ENCODE measurements at regions not wholly inside any gene's neighbourhood (a gene's known extent, or its start where the extent isn't known, plus 50 kb on each side); places are given as distances from the start of the nearest gene placed in this dataset.

DNA sequence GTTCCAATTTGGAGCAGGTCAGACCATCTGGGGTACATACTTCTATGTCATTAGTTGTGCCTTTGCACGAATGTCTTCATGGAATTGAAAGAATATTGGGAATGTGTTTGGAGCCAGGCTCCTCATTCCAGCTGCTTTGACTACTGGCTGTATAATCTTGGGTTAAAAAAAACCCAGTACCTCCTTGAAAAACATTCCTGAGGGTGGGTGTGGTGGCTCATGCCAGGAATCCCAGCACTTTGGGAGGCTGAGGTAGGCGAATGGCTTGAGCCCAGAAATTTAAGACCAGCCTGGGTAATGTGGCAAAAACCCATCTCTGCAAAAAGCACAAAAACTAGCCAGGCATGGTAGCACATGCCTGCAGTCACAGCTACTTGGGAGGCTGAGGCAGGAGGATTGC is 125.6 kb downstream of the TTC8 start:
- Histone ChIP-seq H3K4me1 (ENCODE audit: insufficient read depth, low read length) (no peaks in the 10 kb centered on the region), H4K8ac (replicated peaks; ENCODE audit: insufficient read length, low read depth, low read length) (no peak overlapping the region), H4K91ac (ENCODE audit: insufficient read length, low read depth, low read length) (no peak overlapping the region), H4K20me1 (ENCODE audit: control insufficient read depth, insufficient read depth, insufficient read length) (no peaks in the 10 kb centered on the region), H3T11ph (ENCODE audit: low read length) (no peak overlapping the region), H4K5ac (ENCODE audit: insufficient read length, low read depth, low read length) (no peak overlapping the region), H2AFZ (ENCODE audit: low read length) (no peak overlapping the region), H2BK15ac (ENCODE audit: low read depth, low read length) (no peak overlapping the region), H3K18ac (ENCODE audit: insufficient read length, low read depth, low read length) (no peak overlapping the region), H3K56ac (ENCODE audit: insufficient read length, low read depth, low read length) (no peak overlapping the region), H3K4ac (ENCODE audit: low read depth, low read length) (no peak overlapping the region), H3K9me3 (ENCODE audit: control insufficient read depth, low read depth, low read length) (peaks cover 11% of the 10 kb centered on the region), H2BK120ac (ENCODE audit: low read depth, low read length, poor library complexity, severe bottlenecking) (no peak overlapping the region), H2BK20ac (ENCODE audit: low read depth, low read length, poor library complexity, severe bottlenecking) (no peak overlapping the region), H3K23me2 (ENCODE audit: insufficient read length, low read depth, low read length, poor library complexity, severe bottlenecking) (no peaks in the 10 kb centered on the region), H3K14ac (ENCODE audit: insufficient read depth, low read length) (no peak overlapping the region), H2BK12ac (ENCODE audit: insufficient read length, low read depth, low read length) (no peak overlapping the region), H3K9ac (ENCODE audit: extremely low read depth, insufficient read length, low read length) (no peak overlapping the region), H3K79me2 (ENCODE audit: insufficient read depth, low read length) (no peaks in the 10 kb centered on the region), H3K79me1 (ENCODE audit: insufficient read depth, low read depth, low read length, poor library complexity, severe bottlenecking) (no peaks in the 10 kb centered on the region), H3K4me2 (ENCODE audit: insufficient read depth, insufficient read length, low read length) (no peak overlapping the region), H3K27me3 (ENCODE audit: insufficient read depth, low read length) (no peaks in the 10 kb centered on the region; the same call in 1 of the 2 replicates), H2BK5ac (ENCODE audit: insufficient read length, low read length) (no peak overlapping the region), H3K23ac (ENCODE audit: insufficient read length, low read depth, low read length) (no peak overlapping the region), H3K27ac (ENCODE audit: insufficient read length, low read depth, low read length) (no peak overlapping the region), H2AK5ac (ENCODE audit: insufficient read length, low read length) (no peak overlapping the region)
- no peak overlapping the region for H3K27ac Mint-ChIP-seq
- no peak for DNase-seq
- peaks cover 24% of the 10 kb centered on the region for H3K27me3 Mint-ChIP-seq (ENCODE audit: low read depth)
- H3K9me3 Mint-ChIP-seq = peaks cover 6 to 13% of the 10 kb centered on the region in 2 experiments
- TF ChIP-seq, protein P1, sequence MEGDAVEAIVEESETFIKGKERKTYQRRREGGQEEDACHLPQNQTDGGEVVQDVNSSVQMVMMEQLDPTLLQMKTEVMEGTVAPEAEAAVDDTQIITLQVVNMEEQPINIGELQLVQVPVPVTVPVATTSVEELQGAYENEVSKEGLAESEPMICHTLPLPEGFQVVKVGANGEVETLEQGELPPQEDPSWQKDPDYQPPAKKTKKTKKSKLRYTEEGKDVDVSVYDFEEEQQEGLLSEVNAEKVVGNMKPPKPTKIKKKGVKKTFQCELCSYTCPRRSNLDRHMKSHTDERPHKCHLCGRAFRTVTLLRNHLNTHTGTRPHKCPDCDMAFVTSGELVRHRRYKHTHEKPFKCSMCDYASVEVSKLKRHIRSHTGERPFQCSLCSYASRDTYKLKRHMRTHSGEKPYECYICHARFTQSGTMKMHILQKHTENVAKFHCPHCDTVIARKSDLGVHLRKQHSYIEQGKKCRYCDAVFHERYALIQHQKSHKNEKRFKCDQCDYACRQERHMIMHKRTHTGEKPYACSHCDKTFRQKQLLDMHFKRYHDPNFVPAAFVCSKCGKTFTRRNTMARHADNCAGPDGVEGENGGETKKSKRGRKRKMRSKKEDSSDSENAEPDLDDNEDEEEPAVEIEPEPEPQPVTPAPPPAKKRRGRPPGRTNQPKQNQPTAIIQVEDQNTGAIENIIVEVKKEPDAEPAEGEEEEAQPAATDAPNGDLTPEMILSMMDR (conservative IDR thresholded peaks at IDR 0.05) = no peak
- no peak overlapping the region for H3K4me3 Mint-ChIP-seq
- no peaks in the 10 kb centered on the region for H3K36me3 Mint-ChIP-seq (ENCODE audit: insufficient read depth in 1 of 3, low read depth in 3 of 3)
- peaks cover 3 to 6% of the 10 kb centered on the region in 2 experiments; a peak in 2 of 4 replicates for H3K4me1 Mint-ChIP-seq
- no CpG with 5 or more reads among the region's 2 CpGs for WGBS (ENCODE audit: extremely low coverage, insufficient read length, low lambda C conversion rate)
